Skeletal muscle satellite cell (primary cell): ENCODE measurements at regions not wholly inside any gene's neighbourhood (a gene's known extent, or its start where the extent isn't known, plus 50 kb on each side); places are given as distances from the start of the nearest gene placed in this dataset.
"Not testable (repeated sequence)": the region's sequence is repeated elsewhere in the genome, so short reads cannot be mapped to it uniquely, and the experiment has no call there.

ENCODE experiments used
- H3K27me3 ChIP-seq: 2 replicates; pipeline ENCODE4 v1.7.0; 2013; ENCODE audit warnings: low read length; ENCODE audit not compliant: control insufficient read depth, insufficient read depth
- H3K36me3 ChIP-seq: 2 replicates; pipeline ENCODE4 v1.7.0; 2013; ENCODE audit warnings: mild to moderate bottlenecking, control low read depth, low read length; ENCODE audit not compliant: insufficient read depth
- H3K4me1 ChIP-seq: 2 replicates; pipeline ENCODE4 v1.7.0; 2013; ENCODE audit warnings: low read length; ENCODE audit not compliant: control insufficient read depth, insufficient read depth
- H3K4me2 ChIP-seq: 2 replicates; pipeline ENCODE4 v1.7.0; 2013; ENCODE audit warnings: mild to moderate bottlenecking, low read length
- H3K4me3 ChIP-seq: 2 replicates; pipeline ENCODE4 v1.7.0; 2013; ENCODE audit warnings: low read length
- H3K9ac ChIP-seq: 2 replicates; pipeline ENCODE4 v1.7.0; 2013; ENCODE audit warnings: mild to moderate bottlenecking, low read depth, low read length, moderate library complexity
- H3K9me3 ChIP-seq: replicated peaks from 2 replicates; pipeline ENCODE4 v1.7.0; 2013; ENCODE audit warnings: mild to moderate bottlenecking, control low read depth, low read length

DNA sequence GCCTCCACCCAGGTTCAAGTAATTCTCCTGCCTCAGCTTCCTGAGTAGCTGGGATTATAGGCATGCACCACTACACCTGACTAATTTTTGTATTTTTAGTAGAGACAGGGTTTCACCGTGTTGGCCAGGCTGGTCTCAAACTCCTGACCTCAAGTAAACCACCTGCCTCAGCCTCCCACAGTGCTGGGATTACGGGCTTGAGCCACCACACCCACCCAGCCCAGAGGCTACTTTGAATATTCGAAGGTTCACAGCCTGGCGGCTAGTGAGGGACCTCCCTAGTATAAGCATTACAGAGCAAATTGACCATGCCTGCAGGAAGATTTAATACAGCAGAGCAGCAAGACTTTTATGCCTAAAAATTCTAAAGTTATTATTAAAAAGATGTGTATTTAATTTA lies 86.6 kb downstream of the SEPTIN7 start:
- H3K9ac ChIP-seq, H3K4me2 ChIP-seq, H3K4me3 ChIP-seq, H3K9me3 ChIP-seq, H3K4me1 ChIP-seq, H3K27me3 ChIP-seq: not testable (repeated sequence)
- H3K36me3 ChIP-seq = peaks cover 58% of the 10 kb centered on the region

DNA sequence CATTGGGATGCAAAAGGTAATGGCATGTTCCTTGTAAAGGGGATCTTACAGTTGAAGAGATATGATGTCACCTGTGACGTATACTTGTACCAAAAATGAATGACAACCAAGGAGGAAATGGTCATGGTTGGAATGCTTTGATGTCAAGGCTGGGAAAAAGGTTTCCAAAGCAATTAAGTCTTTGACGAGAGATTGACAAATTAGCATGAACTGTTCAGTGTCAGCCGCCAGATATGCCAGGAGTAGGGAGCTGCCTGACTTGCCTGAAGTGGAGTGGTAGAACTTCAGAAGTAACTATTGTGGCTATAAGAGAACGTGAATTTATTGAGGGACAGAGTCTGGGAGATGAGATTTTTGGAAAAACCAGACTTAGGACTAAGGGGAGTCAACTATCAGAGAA lies 88.1 kb downstream of the SEPTIN7 start:
- peaks cover 42% of the 10 kb centered on the region for H3K36me3 ChIP-seq

DNA sequence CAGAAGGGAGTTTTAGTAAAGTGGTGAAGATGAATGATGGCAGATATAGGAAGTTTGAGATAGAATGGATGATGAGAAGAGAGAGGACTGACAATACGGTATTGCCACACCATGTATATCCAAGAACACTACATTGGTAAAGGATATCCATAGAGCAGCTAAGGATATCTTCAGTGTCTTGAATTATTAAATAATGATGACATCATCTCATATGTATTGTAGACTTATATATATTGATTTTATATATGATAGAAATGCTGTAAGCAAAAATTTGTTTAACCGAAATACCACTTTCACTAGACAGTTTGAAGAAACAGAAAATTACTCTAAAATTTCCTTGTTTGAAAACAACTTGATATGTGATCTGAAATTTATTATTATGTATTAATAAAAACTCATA lies 89.0 kb downstream of the SEPTIN7 start:
- H3K4me3 ChIP-seq = no peak overlapping the region
- H3K9me3 ChIP-seq = no peaks in the 10 kb centered on the region
- peaks cover 36% of the 10 kb centered on the region for H3K36me3 ChIP-seq
- H3K27me3 ChIP-seq = no peaks in the 10 kb centered on the region
- H3K9ac ChIP-seq = no peak overlapping the region
- no peak overlapping the region for H3K4me2 ChIP-seq
- H3K4me1 ChIP-seq = no peaks in the 10 kb centered on the region

More for the DNA sequence above, 88.1 kb downstream of the SEPTIN7 start:
- H3K9me3 ChIP-seq = no peaks in the 10 kb centered on the region
- H3K27me3 ChIP-seq = no peaks in the 10 kb centered on the region
- H3K4me1 ChIP-seq = no peaks in the 10 kb centered on the region
- no peak overlapping the region for H3K4me3 ChIP-seq
- no peak overlapping the region for H3K4me2 ChIP-seq
- no peak overlapping the region for H3K9ac ChIP-seq

DNA sequence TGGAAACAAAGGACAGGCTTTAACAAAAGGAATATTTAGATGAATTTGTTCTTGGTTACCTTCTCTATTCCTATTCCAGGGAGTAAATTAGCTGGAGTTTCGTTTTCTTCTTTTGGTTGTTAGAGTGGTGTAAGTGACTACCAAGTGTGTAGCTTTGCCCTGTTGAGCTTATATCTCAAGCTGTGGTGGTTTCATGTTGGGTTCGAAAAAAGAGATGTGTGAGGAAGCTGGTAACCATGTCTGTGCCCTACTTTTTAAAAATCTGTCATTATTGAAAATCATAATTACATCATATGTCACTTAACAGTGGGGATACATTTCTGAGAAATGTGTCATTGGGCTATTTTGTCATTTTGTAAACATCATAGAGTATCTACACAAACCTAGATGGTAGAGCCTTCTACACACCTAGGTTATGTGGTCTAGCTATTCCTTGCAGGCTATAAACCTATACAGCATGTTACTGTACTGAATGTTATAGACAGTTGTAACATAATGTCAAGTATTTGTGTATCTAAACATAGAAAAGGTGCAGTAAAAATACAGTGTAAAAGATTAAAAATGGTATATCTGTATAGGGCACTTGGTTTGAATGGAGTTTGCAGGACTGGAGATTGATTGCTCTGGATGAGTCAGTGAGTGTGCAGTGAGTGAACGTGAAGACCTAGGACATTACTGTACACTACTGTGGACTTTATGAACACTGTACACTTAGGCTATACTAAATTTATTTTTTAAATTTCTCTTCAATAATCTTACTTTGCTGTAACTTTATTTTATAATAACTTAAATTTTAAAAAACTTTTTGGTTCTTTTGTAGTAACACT lies 90.4 kb downstream of the SEPTIN7 start:
- H3K4me1 ChIP-seq = no peaks in the 10 kb centered on the region
- H3K4me3 ChIP-seq = no peak overlapping the region
- H3K36me3 ChIP-seq = peaks cover 25% of the 10 kb centered on the region
- H3K9ac ChIP-seq = no peak overlapping the region
- H3K27me3 ChIP-seq = no peaks in the 10 kb centered on the region
- no peaks in the 10 kb centered on the region for H3K9me3 ChIP-seq
- no peak overlapping the region for H3K4me2 ChIP-seq

DNA sequence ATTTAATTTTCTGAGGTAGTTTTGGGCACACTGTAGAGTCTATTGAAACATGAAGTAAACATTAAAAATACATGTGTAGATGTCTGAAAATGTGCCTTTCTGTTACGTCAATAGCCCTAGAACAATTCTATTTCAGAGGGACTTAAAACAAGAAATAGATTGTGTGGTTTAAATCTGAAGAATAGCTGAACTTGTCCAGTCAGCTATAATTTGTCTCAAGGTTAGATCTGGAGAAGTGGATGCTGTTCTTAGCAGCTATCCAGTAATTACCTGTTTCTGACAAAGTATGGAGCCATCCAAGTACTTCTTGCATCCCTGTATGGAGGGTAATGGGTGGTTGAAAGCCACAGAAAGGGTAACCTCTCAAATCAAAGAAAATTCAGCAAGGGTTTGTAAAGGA lies 92.8 kb downstream of the SEPTIN7 start:
- H3K4me2 ChIP-seq = no peak overlapping the region
- H3K4me1 ChIP-seq = no peaks in the 10 kb centered on the region
- no peaks in the 10 kb centered on the region for H3K27me3 ChIP-seq
- H3K9ac ChIP-seq = no peak overlapping the region
- no peak overlapping the region for H3K4me3 ChIP-seq
- peaks cover 15% of the 10 kb centered on the region for H3K36me3 ChIP-seq
- no peaks in the 10 kb centered on the region for H3K9me3 ChIP-seq

DNA sequence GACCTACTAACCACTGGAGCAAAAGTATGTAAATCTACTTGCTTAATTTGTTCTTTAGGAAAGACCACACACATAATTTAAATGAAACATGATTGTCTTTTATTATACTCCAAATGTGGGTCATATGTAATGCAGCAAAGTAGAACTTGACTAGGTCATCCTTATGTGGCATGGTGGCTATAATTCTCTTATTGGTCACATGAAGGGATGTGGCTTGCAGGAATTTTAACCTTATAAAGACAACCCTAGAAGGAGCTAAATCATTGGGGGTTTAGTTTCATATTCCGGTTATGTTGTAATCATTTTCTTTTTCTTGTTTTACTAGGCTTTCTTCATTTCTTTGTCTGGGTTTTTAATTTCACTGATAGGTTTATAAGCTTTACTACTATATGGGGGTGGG lies 93.9 kb downstream of the SEPTIN7 start:
- Histone ChIP-seq H3K4me2 (no peak overlapping the region), H3K36me3 (peaks cover 9% of the 10 kb centered on the region), H3K4me3 (no peak overlapping the region), H3K9me3 (no peaks in the 10 kb centered on the region), H3K9ac (no peak overlapping the region), H3K27me3 (no peaks in the 10 kb centered on the region), H3K4me1 (no peaks in the 10 kb centered on the region)

DNA sequence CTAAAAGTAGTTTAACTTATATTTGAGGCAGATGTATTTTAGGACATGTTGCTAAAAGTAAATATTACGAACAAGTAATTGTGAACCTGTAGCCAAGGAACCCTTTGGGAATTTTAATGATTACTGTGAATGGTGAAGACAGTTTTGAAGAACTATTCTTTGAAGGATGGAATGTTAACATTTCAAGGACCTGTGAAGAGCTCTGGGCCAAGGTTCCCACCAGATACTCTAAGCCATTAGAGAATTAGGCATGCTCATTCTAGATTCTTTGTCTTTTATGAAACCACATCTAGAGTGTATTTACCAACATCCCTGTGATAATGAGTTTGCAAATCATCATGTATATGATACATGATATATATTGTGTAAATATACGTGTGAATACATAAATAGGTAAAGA lies 99.8 kb downstream of the SEPTIN7 start:
- Histone ChIP-seq H3K27me3 (no peaks in the 10 kb centered on the region), H3K4me1 (no peaks in the 10 kb centered on the region), H3K9me3 (no peaks in the 10 kb centered on the region), H3K36me3 (peaks cover 37% of the 10 kb centered on the region), H3K4me3 (no peak overlapping the region), H3K9ac (no peak overlapping the region), H3K4me2 (no peak overlapping the region)

DNA sequence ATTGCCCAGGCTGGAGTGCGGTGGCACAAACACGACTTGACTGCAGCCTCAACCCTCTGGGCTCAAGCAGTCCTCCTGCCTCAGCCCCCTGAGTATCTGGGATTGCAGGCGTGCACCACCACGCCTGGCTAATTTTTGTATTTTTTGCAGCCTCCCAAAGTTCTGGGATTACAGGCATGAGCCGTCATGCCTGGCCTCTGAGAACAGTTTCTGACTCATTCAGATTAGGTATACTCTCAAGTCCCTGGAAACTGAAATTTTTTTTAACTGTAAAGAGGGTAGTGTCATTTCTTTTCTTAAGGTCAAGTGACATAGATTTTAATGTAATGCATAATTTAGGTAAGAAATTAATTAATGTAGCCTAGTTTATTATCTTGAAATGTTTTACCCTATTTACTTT lies 104.7 kb downstream of the SEPTIN7 start:
- H3K9me3 ChIP-seq = no peaks in the 10 kb centered on the region
- peaks cover 29% of the 10 kb centered on the region for H3K36me3 ChIP-seq
- no peaks in the 10 kb centered on the region for H3K4me1 ChIP-seq
- H3K27me3 ChIP-seq = no peaks in the 10 kb centered on the region
- H3K9ac ChIP-seq = no peak overlapping the region
- no peak overlapping the region for H3K4me3 ChIP-seq
- H3K4me2 ChIP-seq = no peak overlapping the region

DNA sequence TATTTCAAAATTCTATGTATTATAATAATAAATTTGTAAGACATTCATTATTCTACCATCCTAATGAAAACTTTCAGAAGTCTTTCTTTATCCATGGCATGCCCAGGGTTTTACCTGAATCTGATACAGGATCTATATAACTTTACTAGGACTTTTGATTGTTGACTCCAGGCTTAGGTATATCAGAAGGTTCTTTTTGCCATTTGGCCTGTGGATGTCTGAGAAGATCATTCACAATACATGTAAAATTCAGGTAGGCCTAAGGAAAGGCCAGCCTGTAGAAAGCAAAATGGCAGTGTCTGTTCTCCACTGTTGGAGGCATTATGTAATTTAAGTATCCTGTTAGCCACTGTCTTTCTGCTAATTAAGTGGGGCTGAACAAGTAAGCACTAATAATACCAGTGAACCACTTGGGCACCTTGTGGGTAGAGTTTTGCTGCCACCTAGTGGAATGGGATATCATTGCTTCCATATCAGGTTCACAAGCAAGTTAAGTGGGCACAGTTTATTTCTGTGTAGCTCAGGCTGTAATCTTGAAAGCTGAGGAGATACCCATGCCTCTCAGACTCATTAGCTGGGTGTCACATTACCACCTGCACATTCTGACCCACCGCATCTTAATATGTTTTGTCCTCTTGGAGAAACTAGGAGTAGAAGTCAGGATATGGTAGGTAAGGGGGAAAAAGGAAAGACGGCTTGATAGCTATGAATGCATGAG lies 105.5 kb downstream of the SEPTIN7 start:
- Histone ChIP-seq H3K9me3 (no peaks in the 10 kb centered on the region), H3K4me1 (no peaks in the 10 kb centered on the region), H3K27me3 (no peaks in the 10 kb centered on the region), H3K4me3 (no peak overlapping the region), H3K36me3 (peaks cover 21% of the 10 kb centered on the region), H3K4me2 (no peak overlapping the region), H3K9ac (no peak overlapping the region)

DNA sequence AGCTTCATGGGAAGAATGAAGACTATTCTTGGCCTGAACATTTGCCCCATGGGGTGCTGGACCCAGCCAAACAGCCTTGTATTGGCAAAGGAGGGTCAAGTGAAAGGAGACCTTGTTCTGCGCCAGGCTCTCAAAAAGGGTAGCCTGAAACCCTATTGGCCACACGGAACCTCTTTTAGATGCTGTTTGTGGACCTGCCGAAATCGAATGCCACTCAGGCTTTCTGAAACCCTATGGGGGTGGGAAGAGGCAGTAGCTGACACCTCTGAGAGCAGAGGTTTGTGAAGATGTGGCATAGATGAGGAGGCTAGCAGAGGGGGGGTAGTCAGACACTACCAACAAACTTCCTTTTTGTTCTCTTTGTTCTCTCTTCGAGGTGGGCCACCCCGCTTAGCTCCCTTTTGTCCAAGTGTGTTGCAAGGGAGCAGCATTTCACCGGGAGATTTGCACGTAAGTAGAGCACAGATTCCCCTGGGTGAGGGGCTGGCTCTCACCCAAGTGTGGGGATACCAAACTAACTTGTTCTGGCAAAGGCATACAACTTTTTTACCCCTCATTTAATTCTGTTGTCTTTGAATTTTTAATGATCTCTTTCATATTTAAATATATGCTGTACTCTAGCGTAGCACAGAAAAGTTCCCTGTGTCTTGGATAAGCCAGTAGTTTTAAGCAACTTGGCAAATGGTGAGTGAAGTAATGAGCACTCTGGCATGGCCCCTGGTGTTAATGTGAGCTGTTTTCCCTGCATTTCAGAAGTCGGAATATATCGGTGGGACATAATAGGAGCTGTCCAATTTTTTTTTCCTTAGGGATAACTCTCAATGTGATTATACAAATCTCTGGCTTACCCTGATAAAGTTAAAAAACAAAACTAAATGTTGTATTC lies 107.7 kb downstream of the SEPTIN7 start:
- Histone ChIP-seq H3K9me3 (no peaks in the 10 kb centered on the region), H3K4me2 (no peak overlapping the region), H3K27me3 (no peaks in the 10 kb centered on the region)

DNA sequence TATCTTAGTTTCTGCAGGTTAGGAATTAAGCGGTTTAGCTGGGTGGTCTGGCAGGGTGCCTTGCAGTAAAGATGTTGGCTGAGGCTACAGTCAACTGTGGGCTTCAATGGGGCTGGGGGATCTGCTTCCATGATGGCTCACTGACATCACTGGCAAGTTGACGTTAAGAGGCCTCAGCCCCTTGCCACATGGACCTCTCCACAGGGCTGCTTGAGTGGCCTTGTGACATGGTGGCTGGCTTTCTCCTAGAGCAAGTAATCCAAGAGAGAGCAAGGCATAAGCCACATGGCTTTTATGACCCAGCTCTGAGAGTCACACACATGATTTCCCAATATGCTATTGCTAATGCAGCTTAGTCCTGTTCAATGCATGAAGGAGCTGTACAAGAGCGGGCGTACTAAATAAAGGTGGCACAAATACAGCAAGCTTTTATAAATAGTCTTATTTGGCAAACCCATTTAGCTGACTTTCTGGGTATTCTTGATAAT lies 109.1 kb downstream of the SEPTIN7 start:
- Histone ChIP-seq H3K9ac (no peak overlapping the region), H3K27me3 (no peaks in the 10 kb centered on the region), H3K9me3 (no peaks in the 10 kb centered on the region), H3K4me2 (no peak overlapping the region), H3K36me3 (peaks cover 7% of the 10 kb centered on the region), H3K4me3 (no peak overlapping the region), H3K4me1 (no peaks in the 10 kb centered on the region)

More for the DNA sequence above, 107.7 kb downstream of the SEPTIN7 start:
- Histone ChIP-seq H3K36me3 (peaks cover 15% of the 10 kb centered on the region), H3K9ac (no peak overlapping the region), H3K4me3 (no peak overlapping the region), H3K4me1 (no peaks in the 10 kb centered on the region)
